Effector memory CD4-positive, alpha-beta T cell (primary cell): ENCODE measurements at regions not wholly inside any gene's neighbourhood (a gene's known extent, or its start where the extent isn't known, plus 50 kb on each side); places are given as distances from the start of the nearest gene placed in this dataset.
"Not testable (repeated sequence)": the region's sequence is repeated elsewhere in the genome, so short reads cannot be mapped to it uniquely, and the experiment has no call there.

Experiments used
- DNase-seq, 3 donors: peaks; one replicate each; pipeline ENCODE4 v3.0.0-alpha.2; 2020
- H3K27ac ChIP-seq: 2 replicates; pipeline ENCODE4 v1.7.0; 2013; ENCODE audit warnings: mild to moderate bottlenecking, low read length, moderate library complexity; ENCODE audit not compliant: insufficient read depth, poor library complexity, severe bottlenecking
- H3K27me3 ChIP-seq: replicated peaks from 2 replicates; pipeline ENCODE4 v1.7.0; 2013; ENCODE audit warnings: mild to moderate bottlenecking, low read length; ENCODE audit not compliant: insufficient read depth, control insufficient read depth, poor library complexity, severe bottlenecking
- H3K36me3 ChIP-seq: 2 replicates; pipeline ENCODE4 v1.7.0; 2013; ENCODE audit warnings: mild to moderate bottlenecking, low read length, moderate library complexity; ENCODE audit not compliant: control insufficient read depth, insufficient read depth
- H3K4me1 ChIP-seq: 2 replicates; pipeline ENCODE4 v1.7.0; 2013; ENCODE audit warnings: low read length, mild to moderate bottlenecking; ENCODE audit not compliant: control insufficient read depth, insufficient read depth, poor library complexity, severe bottlenecking
- H3K4me3 ChIP-seq: 2 replicates; pipeline ENCODE4 v1.7.0; 2013; ENCODE audit warnings: low read length, low read depth, mild to moderate bottlenecking; ENCODE audit not compliant: insufficient read depth, poor library complexity, severe bottlenecking
- H3K9me3 ChIP-seq: 2 replicates; pipeline ENCODE4 v1.7.0; 2013; ENCODE audit warnings: mild to moderate bottlenecking, low read length, moderate library complexity; ENCODE audit not compliant: control insufficient read depth

GRCh38 chr4:128675083-128675482, 134.4 kb upstream of the JADE1 start:
- no peaks in the 10 kb centered on the region for H3K4me1 ChIP-seq
- no peak for DNase-seq
- H3K4me3 ChIP-seq, result no peak overlapping the region
- H3K27ac ChIP-seq, result no peak overlapping the region
- H3K27me3 ChIP-seq, result no peaks in the 10 kb centered on the region
- H3K36me3 ChIP-seq, result no peaks in the 10 kb centered on the region
- no peaks in the 10 kb centered on the region for H3K9me3 ChIP-seq

- not testable (repeated sequence) for H3K36me3 ChIP-seq, H3K4me1 ChIP-seq, H3K9me3 ChIP-seq, H3K27ac ChIP-seq, H3K4me3 ChIP-seq, DNase-seq, H3K27me3 ChIP-seq
These were observed 136.3 kb upstream of the JADE1 start for GRCh38 chr4:128673159-128673558.

- H3K9me3 ChIP-seq, H3K4me3 ChIP-seq, H3K27ac ChIP-seq, H3K27me3 ChIP-seq, H3K4me1 ChIP-seq, H3K36me3 ChIP-seq, DNase-seq: not testable (repeated sequence)
These were observed 136.9 kb upstream of the JADE1 start for GRCh38 chr4:128672596-128672995.

GRCh38 chr4:128670513-128670912, 139.0 kb upstream of the JADE1 start:
- Histone ChIP-seq H3K27ac (no peak overlapping the region), H3K4me1 (no peaks in the 10 kb centered on the region), H3K36me3 (no peaks in the 10 kb centered on the region), H3K9me3 (no peaks in the 10 kb centered on the region), H3K27me3 (no peaks in the 10 kb centered on the region), H3K4me3 (no peak overlapping the region)
- no peak for DNase-seq

- H3K9me3 ChIP-seq, result no peaks in the 10 kb centered on the region
- no peaks in the 10 kb centered on the region for H3K36me3 ChIP-seq
- H3K27me3 ChIP-seq, result no peaks in the 10 kb centered on the region
- no peak overlapping the region for H3K4me3 ChIP-seq
- no peak for DNase-seq
- H3K27ac ChIP-seq, result no peak overlapping the region
- no peaks in the 10 kb centered on the region for H3K4me1 ChIP-seq
These were observed 140.9 kb upstream of the JADE1 start for GRCh38 chr4:128668566-128668965.

- no peaks in the 10 kb centered on the region for H3K27me3 ChIP-seq
- no peak for DNase-seq
- no peaks in the 10 kb centered on the region for H3K36me3 ChIP-seq
- H3K27ac ChIP-seq, result no peak overlapping the region
- no peak overlapping the region for H3K4me3 ChIP-seq
- no peaks in the 10 kb centered on the region for H3K9me3 ChIP-seq
- no peaks in the 10 kb centered on the region for H3K4me1 ChIP-seq
These were observed 144.0 kb upstream of the JADE1 start for GRCh38 chr4:128665514-128665913.

- Histone ChIP-seq H3K9me3 (no peaks in the 10 kb centered on the region), H3K4me3 (no peak overlapping the region), H3K27ac (no peak overlapping the region), H3K4me1 (no peaks in the 10 kb centered on the region), H3K36me3 (no peaks in the 10 kb centered on the region), H3K27me3 (no peaks in the 10 kb centered on the region)
- no peak for DNase-seq
These were observed 146.2 kb upstream of the JADE1 start for GRCh38 chr4:128663325-128663724.

GRCh38 chr4:128661479-128661878, 148.0 kb upstream of the JADE1 start:
- Histone ChIP-seq H3K27me3 (no peaks in the 10 kb centered on the region), H3K4me3 (no peak overlapping the region)
- DNase-seq, result no peak

GRCh38 chr4:128660361-128661215, 148.9 kb upstream of the JADE1 start:
- Histone ChIP-seq H3K36me3 (no peaks in the 10 kb centered on the region), H3K9me3 (no peaks in the 10 kb centered on the region), H3K27me3 (no peaks in the 10 kb centered on the region), H3K4me1 (no peaks in the 10 kb centered on the region), H3K4me3 (no peak overlapping the region), H3K27ac (no peak overlapping the region)
- no peak for DNase-seq

More at GRCh38 chr4:128661479-128661878, 148.0 kb upstream of the JADE1 start:
- no peaks in the 10 kb centered on the region for H3K4me1 ChIP-seq
- H3K9me3 ChIP-seq, result no peaks in the 10 kb centered on the region
- no peak overlapping the region for H3K27ac ChIP-seq
- H3K36me3 ChIP-seq, result no peaks in the 10 kb centered on the region

- Histone ChIP-seq H3K36me3 (no peaks in the 10 kb centered on the region), H3K27me3 (no peaks in the 10 kb centered on the region), H3K4me1 (no peaks in the 10 kb centered on the region), H3K27ac (no peak overlapping the region), H3K4me3 (no peak overlapping the region), H3K9me3 (no peaks in the 10 kb centered on the region)
- no peak for DNase-seq
These were observed 151.3 kb upstream of the JADE1 start for GRCh38 chr4:128658214-128658631.
